ENCODE measurements at regions not wholly inside any gene's neighbourhood (a gene's known extent, or its start where the extent isn't known, plus 50 kb on each side); places are given as distances from the start of the nearest gene placed in this dataset.

DNA sequence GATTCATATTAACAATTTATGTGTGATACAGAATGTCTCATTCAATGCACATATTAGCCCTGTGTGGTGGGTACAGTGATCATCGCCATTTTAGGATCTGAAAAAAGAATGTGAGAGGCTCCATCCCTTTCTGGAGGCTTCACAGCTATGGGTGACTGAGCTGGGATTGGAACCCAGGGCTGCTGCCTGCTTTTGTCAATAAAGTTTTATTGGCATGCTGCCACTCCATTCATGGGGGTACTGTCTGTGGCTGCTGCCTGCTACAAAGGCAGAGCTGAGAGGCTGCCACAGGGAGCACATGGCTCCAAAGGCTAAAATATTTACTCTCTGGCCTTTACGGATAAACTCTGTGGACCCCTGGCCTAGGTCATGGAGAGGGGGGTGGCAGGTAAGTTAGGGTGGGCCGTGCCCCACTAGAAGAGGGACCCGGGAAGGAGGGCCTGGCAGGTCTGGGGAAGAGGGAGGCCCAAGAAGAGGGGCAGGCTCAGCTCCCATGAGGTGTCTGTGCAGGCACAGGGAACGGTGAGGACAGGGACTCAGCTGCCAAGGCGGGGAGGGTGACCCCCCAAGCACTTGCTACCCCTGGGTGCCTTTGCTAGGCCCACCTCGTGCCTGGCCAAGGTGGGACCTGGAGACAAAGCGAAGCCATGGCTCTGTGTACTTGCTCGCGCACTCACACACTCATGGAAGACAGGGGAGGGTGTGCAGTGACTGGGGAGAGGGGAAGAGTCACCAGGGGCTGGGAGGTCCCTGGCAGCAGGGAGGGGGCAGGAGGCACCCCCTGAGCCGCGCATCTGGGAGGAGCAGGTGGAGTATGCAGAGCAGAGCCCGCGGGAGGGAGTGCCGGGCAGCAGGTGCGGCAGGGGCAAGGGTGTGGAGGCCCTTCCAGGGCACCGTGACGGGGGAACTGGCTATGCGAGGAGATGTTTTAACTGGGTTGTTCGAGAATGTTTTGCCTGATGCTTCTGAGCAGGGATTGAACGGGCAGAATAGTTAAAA is 335.3 kb downstream of the CTTN start:
- DNase-seq: no peak

DNA sequence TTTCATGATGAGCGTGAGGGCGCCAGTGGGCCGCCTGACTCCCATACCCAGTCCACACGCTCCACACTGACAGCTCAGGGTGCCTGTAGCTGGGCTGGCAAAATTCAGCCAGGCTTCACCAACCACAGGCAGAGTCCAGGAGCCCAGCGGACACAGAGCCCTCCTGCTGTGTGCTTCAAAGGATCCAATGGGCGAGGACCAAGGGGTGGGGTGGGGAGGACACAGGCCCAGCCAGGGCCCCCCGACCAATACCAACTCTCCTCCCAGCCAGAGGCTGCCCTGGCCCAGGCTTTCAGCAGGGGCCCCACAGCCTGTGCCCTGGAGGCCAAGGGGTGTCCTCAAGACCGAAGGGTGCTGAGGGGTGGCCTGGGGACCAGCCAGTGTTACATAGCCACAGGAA is 336.1 kb downstream of the CTTN start:
- no peak for DNase-seq

DNA sequence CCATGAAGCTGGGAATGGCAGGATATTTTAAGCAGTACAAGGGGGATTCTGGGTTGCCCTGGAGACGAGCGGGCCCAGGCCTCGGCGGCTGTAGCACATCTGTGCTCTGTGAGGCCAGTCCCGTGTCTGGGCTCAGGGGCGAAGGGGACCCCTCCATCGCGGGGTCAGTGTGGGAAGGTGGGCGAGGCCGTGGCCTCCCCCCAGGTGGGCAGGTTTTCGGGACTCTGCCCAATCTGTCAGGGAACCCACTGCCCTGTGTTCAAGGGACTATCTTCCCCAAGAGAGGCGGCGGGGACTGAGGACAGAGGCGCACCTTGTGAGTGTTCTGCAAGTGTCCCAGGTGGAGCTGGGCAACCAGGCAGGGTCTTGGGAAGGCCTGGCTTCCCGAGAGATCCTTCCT is 336.6 kb downstream of the CTTN start:
- DNase-seq: no peak

DNA sequence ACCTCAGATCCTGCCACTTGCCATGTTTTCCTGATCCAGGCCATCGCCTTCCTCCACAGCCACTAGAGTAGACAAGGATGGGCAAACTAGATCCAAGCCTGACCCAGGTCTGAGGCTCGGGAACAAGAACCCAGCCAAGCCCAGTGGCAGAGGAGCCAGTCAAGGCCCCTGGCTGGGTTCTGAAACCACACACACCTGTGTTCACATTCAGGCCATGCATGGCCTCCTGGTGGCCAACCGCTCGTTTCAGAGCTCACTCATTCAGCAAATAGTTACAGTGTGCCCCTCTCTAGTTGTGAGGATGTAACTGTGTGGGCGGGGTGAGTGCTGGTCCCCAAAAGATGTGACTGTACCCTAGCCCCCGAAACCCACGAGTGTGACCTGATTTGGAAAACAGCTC is 337.6 kb downstream of the CTTN start:
- DNase-seq: no peak

DNA sequence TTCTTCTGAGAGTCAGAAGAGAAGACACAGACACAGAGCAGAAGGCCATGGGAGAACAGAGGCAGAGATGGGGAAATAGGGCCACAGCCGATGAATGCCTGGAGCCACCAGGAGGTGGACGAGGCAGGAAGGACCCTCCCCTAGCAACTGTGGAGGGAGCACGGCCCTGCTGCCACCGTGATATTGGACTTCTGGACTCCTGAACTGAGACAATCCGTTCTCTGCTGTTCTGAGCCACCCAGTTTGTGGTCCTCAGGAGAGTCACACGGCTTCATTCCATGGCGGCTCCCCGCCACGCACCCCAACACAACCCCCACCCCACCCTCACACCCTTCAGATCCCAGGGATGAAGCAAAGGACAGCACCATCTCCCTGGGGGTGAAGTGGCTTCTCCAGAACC is 338.1 kb downstream of the CTTN start:
- DNase-seq: no peak

DNA sequence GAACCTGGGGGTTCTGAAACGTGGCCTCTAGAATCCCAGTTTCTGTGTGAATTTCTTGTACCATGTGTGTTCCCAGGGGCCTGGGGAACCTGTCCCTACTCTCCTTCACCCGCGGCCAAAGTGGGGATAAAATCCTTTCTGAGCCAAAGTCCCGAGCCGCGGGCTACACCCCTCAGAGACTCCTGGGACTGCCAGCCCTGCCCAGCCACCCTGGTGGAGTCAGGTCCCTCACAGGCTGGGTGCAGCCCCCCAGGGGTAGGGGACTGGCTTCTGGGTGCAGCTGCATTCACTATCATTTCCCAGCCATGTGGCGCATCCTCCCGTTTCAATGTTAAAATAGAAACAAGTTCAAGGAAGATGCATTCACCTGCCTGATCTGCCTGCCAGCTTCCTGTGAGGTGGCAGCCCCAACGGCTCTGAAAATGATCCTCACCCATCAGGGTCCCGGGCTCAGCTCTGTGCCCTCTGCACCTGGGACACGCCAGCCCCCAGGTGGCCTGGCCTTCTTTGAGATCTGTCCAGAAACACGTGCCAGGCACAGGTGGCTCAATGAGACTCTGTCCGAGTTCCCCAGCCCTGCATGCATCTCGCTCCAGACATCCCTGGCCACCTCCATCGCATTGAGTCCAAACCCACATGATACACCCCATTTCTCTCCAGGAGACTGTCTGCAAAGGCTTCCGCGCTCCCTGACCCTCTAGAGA is 338.8 kb downstream of the CTTN start:
- DNase-seq: no peak

DNA sequence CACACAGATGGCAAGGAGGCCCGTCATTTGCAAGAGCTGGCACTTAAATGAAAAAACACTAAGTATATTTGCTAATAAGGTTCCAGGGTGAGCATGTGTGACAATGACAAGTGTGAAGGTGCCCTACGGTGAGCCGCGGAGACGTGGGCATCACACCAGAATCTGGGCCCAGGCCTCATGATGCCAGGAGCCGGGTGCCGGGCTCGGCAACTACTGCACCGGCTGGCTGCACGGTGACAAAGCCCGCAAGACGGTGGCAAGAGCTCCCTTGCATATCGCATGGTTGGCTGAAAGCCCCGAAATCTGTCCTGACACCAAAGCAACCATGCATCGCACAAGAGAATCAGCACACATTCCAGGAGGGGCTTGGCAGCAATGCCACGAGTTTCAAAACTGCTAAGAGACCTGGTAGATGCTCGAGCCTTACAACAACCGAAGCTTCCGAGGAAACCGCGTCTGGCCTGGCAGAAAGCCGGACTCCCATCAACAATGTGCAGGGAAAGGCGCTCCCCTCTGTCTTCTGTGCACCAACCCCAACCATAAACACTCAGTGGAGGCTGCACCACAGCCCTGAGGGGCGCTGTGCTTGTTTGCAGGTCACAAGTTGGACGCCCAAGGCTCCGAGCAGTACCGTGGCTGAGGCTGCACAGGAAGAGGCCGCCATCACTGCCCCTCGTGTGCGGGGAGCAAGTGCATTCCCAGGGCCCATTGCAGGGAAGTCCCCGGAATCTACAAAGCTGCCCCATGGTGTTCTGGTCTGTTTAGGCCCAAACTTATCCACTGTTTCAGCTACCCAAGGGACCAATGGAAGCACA is 339.7 kb downstream of the CTTN start:
- no peak for DNase-seq

DNA sequence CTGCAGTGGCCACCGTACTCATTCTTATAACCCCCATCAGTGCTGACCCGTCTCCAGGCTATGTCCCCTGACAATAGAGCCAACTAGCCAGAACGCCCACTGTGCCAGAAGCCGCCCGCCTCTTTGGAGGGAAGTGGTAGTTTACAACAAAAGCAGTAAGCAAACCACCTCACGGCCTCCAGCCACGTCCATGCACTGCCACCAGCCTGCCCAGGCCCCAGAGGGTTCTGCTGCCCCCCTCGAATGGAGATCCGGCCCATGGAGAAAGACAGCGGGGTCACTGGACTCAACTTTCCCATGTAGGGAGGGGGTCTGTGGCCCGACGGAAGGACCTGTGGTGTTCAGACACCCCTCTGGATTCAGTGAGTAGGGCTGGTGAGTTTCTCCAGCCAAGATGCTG is 340.3 kb downstream of the CTTN start:
- DNase-seq: no peak

DNA sequence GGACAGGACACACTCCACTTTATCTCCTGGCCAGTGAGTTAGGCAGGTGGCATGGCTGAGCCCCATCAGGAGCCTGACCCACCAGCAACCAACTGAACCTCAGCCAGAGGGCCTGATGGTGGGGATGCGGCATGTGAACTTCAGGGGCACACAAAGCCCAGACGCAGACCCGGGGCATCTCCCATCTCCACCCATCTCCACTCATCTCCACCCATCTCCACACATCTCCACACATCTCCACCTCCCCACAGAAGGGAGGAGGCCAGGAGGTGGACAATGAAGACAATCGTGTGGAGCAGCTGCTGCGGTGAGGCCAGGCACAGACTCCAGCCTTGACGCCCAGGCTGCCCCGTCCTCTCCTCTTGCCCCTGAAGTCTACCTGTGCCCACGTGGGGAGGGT is 340.8 kb downstream of the CTTN start:
- DNase-seq: no peak

DNA sequence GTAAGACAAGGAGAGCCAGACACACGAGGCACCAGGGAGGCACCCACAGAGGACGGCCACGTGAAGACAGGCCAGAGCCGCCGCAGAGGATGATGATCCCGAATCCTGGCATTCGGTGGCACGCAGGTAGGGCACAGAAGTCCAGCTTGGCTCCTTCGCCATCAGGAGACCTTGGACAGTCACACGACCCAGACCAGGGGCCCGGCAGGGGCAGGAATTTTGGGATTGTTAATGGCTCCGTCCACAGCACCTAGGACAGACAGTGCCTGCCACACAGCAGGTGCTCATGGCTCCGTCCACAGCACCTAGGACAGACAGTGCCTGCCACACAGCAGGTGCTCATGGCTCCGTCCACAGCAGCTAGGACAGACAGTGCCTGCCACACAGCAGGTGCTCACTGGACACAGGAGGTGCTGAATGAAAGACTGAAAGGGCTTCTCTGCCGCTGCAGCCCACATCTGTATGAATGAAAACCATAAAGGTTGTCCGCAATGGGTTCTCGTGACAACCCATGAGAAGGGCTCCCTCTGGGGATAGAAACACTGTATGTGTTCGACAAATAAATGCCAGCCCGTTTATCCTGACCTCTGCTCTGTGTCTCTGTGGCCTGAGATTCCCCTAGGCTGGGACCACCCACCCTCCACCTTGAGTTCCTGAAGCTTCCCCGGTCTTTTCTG is 341.6 kb downstream of the CTTN start:
- no peak for DNase-seq

DNA sequence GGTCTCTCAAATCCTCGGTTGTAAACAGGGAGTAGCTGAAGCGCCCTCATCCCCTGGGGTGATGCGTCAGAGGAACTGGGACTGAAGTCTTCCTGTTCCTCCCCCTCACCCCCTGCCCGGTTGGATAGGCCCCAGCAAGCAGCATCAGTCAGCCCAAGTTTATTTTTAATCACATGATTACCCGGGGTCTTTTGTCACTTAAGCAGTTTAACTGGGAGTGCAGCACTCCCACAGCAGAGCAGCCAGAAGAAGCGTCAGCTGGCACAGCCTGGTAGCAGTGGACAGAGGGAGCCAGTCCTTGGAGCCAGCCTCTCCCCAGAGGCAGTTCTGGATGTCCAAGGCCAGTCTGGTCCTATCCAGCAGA is 342.1 kb downstream of the CTTN start:
- no peak for DNase-seq

DNA sequence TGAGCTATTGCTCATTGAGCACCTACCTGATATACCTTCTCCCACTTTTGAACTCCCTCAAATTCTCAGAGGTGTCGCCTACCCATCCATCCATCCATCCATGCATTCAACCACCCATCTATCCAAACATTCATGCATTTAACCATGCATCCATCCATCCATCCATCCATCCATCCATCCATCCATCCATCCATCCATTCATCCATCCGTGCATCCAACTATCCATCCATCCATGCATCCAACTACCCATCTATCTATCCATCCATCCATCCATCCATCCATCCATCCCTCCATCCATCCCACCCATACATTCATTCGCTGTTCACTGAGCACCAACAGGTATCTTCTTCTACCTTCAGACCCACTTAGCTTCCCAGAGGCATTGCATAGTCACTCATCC is 342.8 kb downstream of the CTTN start:
- DNase-seq: no peak

DNA sequence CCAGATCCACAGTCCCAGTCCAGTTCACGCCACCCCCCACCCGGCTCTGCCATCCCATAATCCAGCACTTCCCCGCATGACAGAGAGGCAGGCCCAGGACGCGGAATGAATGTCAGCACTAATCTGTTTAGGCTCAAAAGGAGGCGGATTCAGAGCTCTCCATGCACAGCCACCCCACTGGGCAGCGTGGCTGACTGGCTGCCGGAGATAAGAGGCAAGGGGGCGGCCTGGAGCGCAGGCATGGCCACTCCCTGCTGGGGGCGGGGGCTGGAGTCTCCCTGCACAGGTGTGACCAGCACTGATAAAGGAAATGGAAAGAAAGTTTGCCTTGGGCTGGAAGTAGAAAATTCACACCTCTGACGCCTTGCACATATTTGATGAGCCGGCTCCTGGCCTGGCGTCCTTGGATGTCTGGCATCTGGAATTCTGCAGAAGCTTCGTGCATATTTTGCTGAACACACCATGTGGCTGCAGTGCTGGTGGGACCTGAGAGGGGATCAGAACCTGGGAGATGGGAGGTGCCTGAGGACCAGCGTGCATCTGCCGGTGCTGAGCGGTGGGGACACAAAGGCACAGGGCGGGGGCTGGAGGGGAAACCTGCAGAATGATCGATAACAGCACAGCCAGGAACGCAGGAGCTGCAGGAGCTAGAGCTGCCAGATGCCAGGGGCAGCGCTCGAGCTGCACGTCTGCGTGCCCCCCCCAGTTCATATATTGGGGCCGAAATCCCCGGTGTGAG is 344.4 kb downstream of the CTTN start:
- no peak for DNase-seq

DNA sequence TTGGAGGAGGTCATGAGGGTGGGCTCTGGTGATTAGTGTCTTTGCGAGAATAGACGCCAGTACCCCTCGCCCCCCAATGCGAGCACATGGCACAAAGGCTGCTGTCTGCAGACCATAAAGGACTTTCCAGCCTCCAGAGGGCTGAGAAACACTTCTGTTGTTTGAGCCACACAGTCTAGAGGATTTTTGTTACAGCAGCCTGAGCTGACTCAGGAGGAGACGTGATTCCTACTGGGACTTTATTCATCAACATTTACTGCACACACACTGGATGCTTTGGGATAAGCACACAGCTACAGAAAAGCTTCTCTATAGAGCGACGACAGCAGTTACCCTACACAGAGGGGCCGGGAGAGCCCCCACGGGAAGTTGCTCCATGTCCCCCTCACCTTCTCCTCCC is 345.0 kb downstream of the CTTN start:
- no peak for DNase-seq

DNA sequence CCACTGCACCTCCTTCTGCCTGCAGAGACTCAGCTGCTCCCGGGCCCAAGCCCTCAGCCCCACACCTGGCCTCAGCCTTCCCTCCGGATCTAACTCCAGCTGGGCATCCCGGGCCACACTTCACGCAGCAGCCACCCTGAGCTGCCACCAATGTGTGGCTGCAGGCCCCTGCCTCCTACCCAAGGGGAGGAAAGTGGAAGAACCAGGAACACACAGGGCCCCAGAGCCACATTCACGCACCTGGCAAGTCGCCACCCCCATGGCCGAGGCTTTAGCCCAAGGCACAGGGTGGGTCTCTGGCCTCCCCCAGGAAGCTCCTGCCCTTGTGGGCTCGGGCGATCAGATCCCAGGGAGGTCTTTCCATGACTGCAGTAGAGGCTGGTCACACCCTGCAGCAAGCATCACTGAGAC is 345.6 kb downstream of the CTTN start:
- no peak for DNase-seq

DNA sequence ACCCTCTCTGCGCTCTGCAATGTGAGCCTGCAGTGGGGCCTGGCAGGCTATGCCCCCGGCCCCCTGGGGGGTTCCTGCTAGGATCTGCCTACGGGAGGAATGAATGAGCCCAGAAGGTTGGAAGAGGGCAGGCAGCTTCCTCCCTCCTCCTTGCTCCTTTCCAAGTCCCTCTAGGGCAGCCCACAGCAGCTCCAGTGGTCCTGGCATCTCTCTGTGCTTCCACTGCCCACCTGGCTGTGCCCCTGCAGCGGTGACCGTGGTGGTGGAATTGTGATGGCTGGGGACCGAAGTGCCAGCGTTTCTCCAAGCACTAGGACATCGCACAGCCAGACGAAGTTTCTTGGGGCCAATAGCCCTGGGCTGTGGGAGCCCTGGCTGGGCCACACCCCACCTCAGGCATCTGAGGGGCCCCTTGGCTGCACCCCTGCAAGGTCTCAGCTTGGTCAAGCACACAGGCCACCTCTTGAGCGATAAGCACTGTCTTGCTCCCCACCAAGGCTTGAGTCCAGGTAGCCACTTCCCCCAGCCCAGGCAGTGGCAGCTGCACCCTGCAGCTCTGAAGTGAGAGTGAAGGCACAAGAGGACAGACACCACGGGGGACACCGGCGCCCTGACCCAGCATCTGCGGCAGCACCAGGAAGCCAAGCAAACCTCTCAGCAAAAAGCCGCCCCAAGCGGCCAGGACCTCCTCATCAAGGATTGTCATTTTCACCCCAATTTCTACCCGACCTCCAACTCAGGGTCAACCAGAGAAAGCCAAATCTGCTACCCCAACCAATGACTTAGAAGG is 346.3 kb downstream of the CTTN start:
- no peak for DNase-seq

DNA sequence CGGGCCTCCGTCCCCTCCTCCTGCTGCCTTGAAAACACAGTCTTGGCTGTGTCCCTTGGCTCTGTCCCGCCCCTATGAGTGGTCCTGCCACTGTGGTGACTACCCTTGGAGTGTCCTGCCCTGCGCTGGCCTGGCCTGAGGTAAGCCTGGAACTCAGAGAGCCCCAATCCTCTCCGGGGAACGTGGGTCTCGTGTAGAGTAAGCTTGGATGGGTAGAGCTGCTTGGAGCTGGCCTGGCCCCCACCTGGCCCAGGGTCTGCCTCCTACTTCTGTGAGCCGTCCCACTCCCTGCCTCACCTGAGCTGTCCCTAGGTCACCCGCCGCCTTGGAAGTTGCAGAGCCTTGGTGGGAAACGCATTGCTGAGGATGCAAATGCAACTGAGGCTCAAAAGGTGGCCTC is 347.1 kb downstream of the CTTN start:
- DNase-seq: no peak

DNA sequence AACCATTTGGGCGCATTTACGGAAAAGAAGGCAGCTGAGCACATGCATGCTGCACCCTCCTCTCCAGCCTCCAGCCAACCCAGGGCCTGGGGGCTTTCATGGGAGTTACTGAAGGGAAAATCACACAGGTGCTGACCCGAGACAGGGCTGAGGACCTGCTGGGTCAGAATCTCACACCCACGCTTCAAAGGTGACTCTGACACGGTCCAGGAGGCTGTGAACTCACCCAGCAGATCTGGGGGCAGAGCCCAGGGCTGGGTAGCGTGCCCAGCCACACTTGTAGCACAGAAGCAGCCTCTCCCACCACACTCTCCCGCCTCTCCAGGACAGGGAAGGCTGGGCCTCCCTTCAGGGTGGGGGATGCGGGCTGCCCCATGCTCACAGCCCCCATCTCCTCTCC is 347.6 kb downstream of the CTTN start:
- no peak for DNase-seq

DNA sequence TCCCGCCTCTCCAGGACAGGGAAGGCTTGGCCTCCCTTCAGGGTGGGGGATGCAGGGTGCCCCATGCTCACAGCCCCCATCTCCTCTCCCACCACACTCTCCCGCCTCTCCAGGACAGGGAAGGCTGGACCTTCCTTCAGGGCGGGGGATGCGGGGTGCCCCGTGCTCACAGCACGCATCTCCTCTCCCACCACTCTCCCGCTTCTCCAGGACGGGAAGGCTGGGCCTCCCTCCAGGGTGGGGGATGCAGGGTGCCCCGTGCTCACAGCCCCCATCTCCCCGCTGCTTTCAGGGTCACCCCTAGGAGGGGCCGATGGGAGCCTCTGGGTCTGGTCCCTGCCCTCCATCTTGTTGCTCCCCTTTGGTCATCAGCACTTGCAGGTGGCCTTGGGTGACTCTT is 348.0 kb downstream of the CTTN start:
- DNase-seq: no peak

DNA sequence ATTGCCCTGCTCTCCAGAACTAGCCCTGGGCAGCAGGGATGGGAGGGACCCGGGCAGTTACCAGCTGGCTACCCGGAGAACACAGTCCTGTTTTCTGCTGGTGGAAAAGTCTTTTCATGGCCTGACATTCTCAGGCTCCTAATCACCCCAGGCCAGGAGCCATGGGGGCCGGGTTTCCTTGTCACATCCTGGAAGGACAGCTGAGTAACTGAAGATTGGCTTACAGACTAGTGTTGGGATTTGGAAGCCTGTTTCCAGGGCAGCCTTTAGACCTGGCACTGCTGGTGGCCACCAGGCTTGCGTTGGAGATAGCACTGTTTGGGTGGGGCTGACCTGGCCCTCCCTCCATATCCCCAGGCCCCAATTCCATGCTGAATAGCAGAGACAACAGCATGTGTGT is 349.0 kb downstream of the CTTN start:
- no peak for DNase-seq

DNA sequence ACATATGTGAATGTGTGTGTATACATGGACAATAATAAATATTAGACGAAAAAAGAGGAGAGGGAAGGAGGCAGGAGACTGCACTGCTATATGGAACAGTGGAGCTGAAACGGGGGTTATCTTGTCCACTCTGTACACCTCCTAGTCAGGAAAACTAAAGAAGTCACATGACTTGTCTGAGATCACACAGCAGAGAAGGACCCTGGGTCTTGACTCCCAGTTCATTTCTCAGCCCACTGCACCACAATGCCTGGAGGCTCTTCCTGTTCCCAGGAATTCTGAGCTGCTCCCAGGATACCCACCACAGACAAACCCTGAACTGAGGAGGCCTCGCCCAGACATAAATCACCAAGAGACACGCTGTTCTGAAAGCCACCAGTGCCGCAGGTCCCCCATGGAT is 349.6 kb downstream of the CTTN start:
- DNase-seq: no peak

Measured in stimulated activated CD4-positive, alpha-beta T cell treated with anti-CD3 and anti-CD28 coated beads, Interleukin-12 subunit alpha, Interleukin-12 subunit beta, amount 100 ng/mL, for 4 hours (primary cell).